ENCODE measurements at regions not wholly inside any gene's neighbourhood (a gene's known extent, or its start where the extent isn't known, plus 50 kb on each side); places are given as distances from the start of the nearest gene placed in this dataset.

- no peaks in the 10 kb centered on the region for H3K9me1 ChIP-seq (replicated peaks; ENCODE audit: control insufficient read depth, extremely low read depth, insufficient read depth, low read length)
- POLR2A ChIA-PET = no interaction called here
- dilution Hi-C loops (cut with MboI; ENCODE audit: extremely low pct_ligation_motif_present, low sequenced_read_pairs) = no loop called here
- no peak overlapping the region for H3K27ac ChIP-seq (ENCODE audit: insufficient read depth, low read depth, low read length)
- H4K20me1 ChIP-seq (replicated peaks; ENCODE audit: control insufficient read depth, extremely low read depth, insufficient read depth, low read length) = no peaks in the 10 kb centered on the region
- H3K36me3 ChIP-seq (ENCODE audit: control insufficient read depth in 2 of 2, extremely low read depth in 1 of 2, insufficient read depth in 2 of 2, low read length in 2 of 2) = no peaks in the 10 kb centered on the region
- no peaks in the 10 kb centered on the region for H3K79me2 ChIP-seq (ENCODE audit: control insufficient read depth, insufficient read depth, low read length)
- DNase-seq (ENCODE audit: low read depth, low spot score) = no peak
- BruUV-seq (replicated peaks) = no TSS peak
- H3K9me3 ChIP-seq (replicated peaks; ENCODE audit: control insufficient read depth, insufficient read depth, low read length) = no peaks in the 10 kb centered on the region
- CTCF ChIA-PET = interaction anchor here (1.4 kb wide), 1 partner anchor 545 kb away, joined by 3 read pairs; no protein-coding TSS in a partner anchor
- FAIRE-seq = no peak
- H3K4me2 ChIP-seq (ENCODE audit: insufficient read depth, low read length) = no peak overlapping the region
- no peaks in the 10 kb centered on the region for H3K27me3 ChIP-seq (ENCODE audit: control insufficient read depth in 2 of 2, insufficient read depth in 2 of 2, low read length in 2 of 2)
- no peak for TF ChIP-seq POLR2AphosphoS5 (IDR thresholded peaks at IDR 0.05; ENCODE audit: insufficient read depth, low read depth, low read length)
- TF ChIP-seq POLR2A (IDR thresholded peaks at IDR 0.05; ENCODE audit: low read depth, low read length) = no peak
- TF ChIP-seq, protein P1, sequence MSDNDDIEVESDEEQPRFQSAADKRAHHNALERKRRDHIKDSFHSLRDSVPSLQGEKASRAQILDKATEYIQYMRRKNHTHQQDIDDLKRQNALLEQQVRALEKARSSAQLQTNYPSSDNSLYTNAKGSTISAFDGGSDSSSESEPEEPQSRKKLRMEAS (IDR thresholded peaks at IDR 0.05; ENCODE audit: insufficient read depth, insufficient read length) = no peak
- TF ChIP-seq, protein P2, sequence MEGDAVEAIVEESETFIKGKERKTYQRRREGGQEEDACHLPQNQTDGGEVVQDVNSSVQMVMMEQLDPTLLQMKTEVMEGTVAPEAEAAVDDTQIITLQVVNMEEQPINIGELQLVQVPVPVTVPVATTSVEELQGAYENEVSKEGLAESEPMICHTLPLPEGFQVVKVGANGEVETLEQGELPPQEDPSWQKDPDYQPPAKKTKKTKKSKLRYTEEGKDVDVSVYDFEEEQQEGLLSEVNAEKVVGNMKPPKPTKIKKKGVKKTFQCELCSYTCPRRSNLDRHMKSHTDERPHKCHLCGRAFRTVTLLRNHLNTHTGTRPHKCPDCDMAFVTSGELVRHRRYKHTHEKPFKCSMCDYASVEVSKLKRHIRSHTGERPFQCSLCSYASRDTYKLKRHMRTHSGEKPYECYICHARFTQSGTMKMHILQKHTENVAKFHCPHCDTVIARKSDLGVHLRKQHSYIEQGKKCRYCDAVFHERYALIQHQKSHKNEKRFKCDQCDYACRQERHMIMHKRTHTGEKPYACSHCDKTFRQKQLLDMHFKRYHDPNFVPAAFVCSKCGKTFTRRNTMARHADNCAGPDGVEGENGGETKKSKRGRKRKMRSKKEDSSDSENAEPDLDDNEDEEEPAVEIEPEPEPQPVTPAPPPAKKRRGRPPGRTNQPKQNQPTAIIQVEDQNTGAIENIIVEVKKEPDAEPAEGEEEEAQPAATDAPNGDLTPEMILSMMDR (IDR thresholded peaks at IDR 0.05; ENCODE audit: extremely low read depth in 1 of 2, insufficient read depth in 1 of 2, low read depth in 1 of 2, low read length in 2 of 2) = no peak
- no peak for TF ChIP-seq MYC (IDR thresholded peaks at IDR 0.05; ENCODE audit: low read depth, low read length)
- no peak for TF ChIP-seq GATA2 (IDR thresholded peaks at IDR 0.05; ENCODE audit: insufficient read depth, insufficient read length, low read depth, low read length)
- no peak for TF ChIP-seq EZH2 (IDR thresholded peaks at IDR 0.05; ENCODE audit: borderline replicate concordance, low read depth, low read length, severe bottlenecking)
- TF ChIP-seq FOS (IDR thresholded peaks at IDR 0.05; ENCODE audit: borderline replicate concordance, insufficient read depth, low read length) = no peak
- no peak for TF ChIP-seq JUN (IDR thresholded peaks at IDR 0.05; ENCODE audit: borderline replicate concordance, insufficient read depth, insufficient read length, low read depth)
- H2AFZ ChIP-seq (ENCODE audit: low read depth, low read length) = no peak overlapping the region
- no peak overlapping the region for H3K4me3 ChIP-seq (replicated peaks in 1 of 3; ENCODE audit: insufficient read depth in 1 of 3, low read depth in 1 of 3, low read length in 3 of 3)
- peaks cover 41% of the 10 kb centered on the region for H3K4me1 ChIP-seq (ENCODE audit: control insufficient read depth, extremely low read depth, insufficient read depth, low read length)
- intact Hi-C loops (cut with micrococcal nuclease) = loop anchor here (5.0 kb wide), 1 partner anchor 247 kb away; no protein-coding TSS in a partner anchor
- no peak overlapping the region for H3K9ac ChIP-seq (replicated peaks; ENCODE audit: extremely low read depth, insufficient read depth, low read length)
These were observed 336.1 kb upstream of the THBS1 start for GRCh38 chr15:39244776-39245175.

All from endothelial cell of umbilical vein (primary cell).